Caco-2 (cell line): ENCODE measurements at regions not wholly inside any gene's neighbourhood (a gene's known extent, or its start where the extent isn't known, plus 50 kb on each side); places are given as distances from the start of the nearest gene placed in this dataset.

Experiments used
- BruUV-seq: library from RNA; stranded (reverse); fragments of 400-500 nt; replicated peaks from 2 replicates; lab custom pipeline; 2021; lab: Mats Ljungman, UMichigan
- CTCF ChIA-PET: fragments of 300-600 bp; sonication (Branson Sonifier 250); formaldehyde crosslinking; loops from one replicate; lab custom pipeline; 2022; ENCODE audit warnings: antibody characterized with exemption; lab: Charles Lee
- POLR2A ChIA-PET: fragments of 300-600 bp; sonication (Branson Sonifier 250); formaldehyde crosslinking; loops from one replicate; lab custom pipeline; 2022; ENCODE audit warnings: antibody characterized with exemption; lab: Charles Lee
- DNase-seq, 2 experiments: peaks; one replicate each; pipeline versions ENCODE4 v3.0.0 to v3.0.0-alpha.2; 2020 to 2022
- H3K27me3 ChIP-seq: replicated peaks from 2 replicates; pipeline ENCODE4 v1.6.0; 2011; ENCODE audit warnings: low read length; ENCODE audit not compliant: control insufficient read depth, insufficient read depth
- H3K36me3 ChIP-seq: 2 replicates; pipeline ENCODE4 v1.5.1; 2011; ENCODE audit warnings: low read length; ENCODE audit not compliant: control insufficient read depth, insufficient read depth
- H3K4me1 ChIP-seq: fragments of 250-450 bp; sonication (Bioruptor Pico); 2 replicates; pipeline ENCODE4 v1.5.1; 2020; ENCODE audit warnings: mild to moderate bottlenecking
- H3K4me3 ChIP-seq: 2 replicates; pipeline ENCODE4 v1.5.1; 2011; ENCODE audit warnings: low read depth, mild to moderate bottlenecking, control low read depth, low read length
- H3K9me3 ChIP-seq: fragments of 250-450 bp; sonication (Bioruptor Pico); 2 replicates; pipeline ENCODE4 v1.5.1; 2020; ENCODE audit warnings: mild to moderate bottlenecking, moderate library complexity
- H3K27ac Mint-ChIP-seq: one replicate; pipeline ENCODE4 v1.8.0; 2022; ENCODE audit warnings: mixed read lengths; ENCODE audit not compliant: unreplicated experiment
- H3K27me3 Mint-ChIP-seq: one replicate; pipeline ENCODE4 v1.8.0; 2022; ENCODE audit warnings: mixed read lengths; ENCODE audit not compliant: insufficient read depth, unreplicated experiment
- H3K36me3 Mint-ChIP-seq: one replicate; pipeline ENCODE4 v1.8.0; 2022; ENCODE audit warnings: mild to moderate bottlenecking, mixed read lengths; ENCODE audit not compliant: insufficient read depth, unreplicated experiment
- H3K4me1 Mint-ChIP-seq: one replicate; pipeline ENCODE4 v1.8.0; 2022; ENCODE audit warnings: low read depth, mixed read lengths; ENCODE audit not compliant: unreplicated experiment
- H3K4me3 Mint-ChIP-seq: one replicate; pipeline ENCODE4 v1.8.0; 2022; ENCODE audit warnings: mild to moderate bottlenecking, moderate library complexity, mixed read lengths; ENCODE audit not compliant: unreplicated experiment
- H3K9me3 Mint-ChIP-seq: one replicate; pipeline ENCODE4 v1.8.0; 2022; ENCODE audit warnings: mixed read lengths; ENCODE audit not compliant: unreplicated experiment
- CTCF ChIP-seq, 2 experiments: fragments of 200-600 bp in 1 of 2; IDR thresholded peaks; 1 replicate in 1 of 2; 2 replicates in 1 of 2; pipeline versions ENCODE4 v1.5.1 to v1.8.0; 2011 to 2022; ENCODE audit warnings: antibody characterized with exemption in 1 of 2, control low read depth in 1 of 2, inconsistent platforms in 1 of 2, low read depth in 1 of 2, low read length in 1 of 2, mild to moderate bottlenecking in 1 of 2, moderate library complexity in 1 of 2; ENCODE audit not compliant: insufficient read depth in 1 of 2, severe bottlenecking in 1 of 2, unreplicated experiment in 1 of 2
- intact Hi-C: fragments of 100-400 bp; cut with micrococcal nuclease; formaldehyde crosslinking; loops from one replicate; pipeline ENCODE4 v1.10.0; 2022; ENCODE audit not compliant: unreplicated experiment

DNA sequence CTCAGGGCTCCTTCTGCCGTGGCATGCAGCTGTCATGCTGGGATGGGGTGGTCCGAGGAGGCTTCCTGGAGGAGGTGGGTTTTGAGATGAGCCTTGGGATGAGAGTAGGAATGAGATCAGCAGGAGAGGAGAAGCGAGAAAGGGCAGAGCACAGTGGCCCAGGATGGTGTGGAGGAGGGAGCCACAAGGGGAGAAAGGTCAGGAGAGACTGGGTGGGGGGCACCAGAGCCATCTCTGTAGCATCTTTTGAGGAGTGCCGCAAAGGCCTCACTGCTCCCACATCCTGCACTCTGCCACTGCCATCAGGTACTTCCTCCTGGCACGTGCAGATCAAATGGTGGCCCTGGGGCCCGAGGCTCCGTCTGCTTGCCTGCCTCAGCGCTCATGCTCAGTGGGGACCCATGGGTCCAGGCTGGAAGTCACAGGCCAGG, 150.2 kb downstream of the MACROH2A1 start:
- Mint-ChIP-seq H3K9me3 (peaks cover 16% of the 10 kb centered on the region), H3K27me3 (no peaks in the 10 kb centered on the region), H3K4me3 (no peak overlapping the region), H3K36me3 (no peaks in the 10 kb centered on the region), H3K27ac (no peak overlapping the region), H3K4me1 (peaks cover 11% of the 10 kb centered on the region)
- intact Hi-C loops = no loop called here
- no peak for TF ChIP-seq CTCF (IDR thresholded peaks at IDR 0.05; ENCODE audit: insufficient read depth in 1 of 2, low read depth in 1 of 2, low read length in 1 of 2, severe bottlenecking in 1 of 2, unreplicated experiment in 1 of 2)
- peaks cover 23% of the 10 kb centered on the region; the same call in 1 of the 2 replicates for H3K4me1 ChIP-seq
- H3K27me3 ChIP-seq = no peaks in the 10 kb centered on the region
- no peak overlapping the region for H3K4me3 ChIP-seq
- BruUV-seq = no TSS peak
- DNase-seq = peak in 1 of 2 experiments; percentile 21
- H3K9me3 ChIP-seq = no peaks in the 10 kb centered on the region
- CTCF ChIA-PET = no interaction called here
- POLR2A ChIA-PET = no interaction called here
- no peaks in the 10 kb centered on the region for H3K36me3 ChIP-seq

DNA sequence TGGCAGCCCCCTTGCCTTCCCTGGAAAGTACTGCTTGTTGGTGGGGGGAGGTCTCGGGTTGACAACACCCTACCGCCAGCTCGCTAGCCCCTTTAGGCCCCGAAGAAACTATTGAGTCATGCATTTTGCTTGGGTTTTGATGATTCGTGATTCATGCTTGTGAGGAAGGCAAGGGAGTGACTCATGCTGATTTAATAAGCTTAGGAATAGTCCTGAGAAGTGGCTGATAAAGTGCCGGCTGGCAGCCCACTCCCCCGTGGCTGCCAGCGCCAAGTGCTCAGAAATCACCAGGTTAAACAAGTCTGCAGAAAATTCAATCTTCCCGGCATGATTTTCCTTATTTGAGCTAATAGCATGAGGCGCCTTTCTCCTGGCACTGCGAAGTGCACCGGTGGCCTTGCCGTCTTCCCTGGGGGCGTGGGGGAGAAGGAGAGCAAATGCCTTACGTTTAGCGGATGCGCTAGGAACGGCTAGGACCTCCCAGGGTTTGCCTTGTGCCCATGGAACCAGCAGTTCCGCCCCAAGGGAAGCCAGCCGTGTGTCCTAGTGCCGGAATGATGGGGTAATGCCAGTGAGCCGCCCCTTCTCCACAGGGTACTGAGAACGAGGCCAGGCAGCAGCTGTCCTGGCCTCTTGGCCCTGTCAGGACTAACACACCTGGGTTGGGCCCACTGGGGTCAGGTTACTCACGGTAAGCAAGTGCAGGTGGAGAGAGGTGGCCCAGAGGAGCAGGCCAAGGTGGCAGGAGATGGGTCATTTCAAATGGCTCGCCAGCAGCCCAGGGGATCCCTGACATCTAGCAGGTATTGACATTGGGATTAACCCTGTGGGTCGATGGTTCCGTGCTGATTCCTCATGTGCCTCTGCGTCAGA, 151.9 kb downstream of the MACROH2A1 start:
- Histone ChIP-seq H3K36me3 (no peaks in the 10 kb centered on the region), H3K4me1 (peaks cover 15% of the 10 kb centered on the region; the same call in 1 of the 2 replicates), H3K4me3 (no peak overlapping the region), H3K27me3 (no peaks in the 10 kb centered on the region), H3K9me3 (no peaks in the 10 kb centered on the region)
- Mint-ChIP-seq H3K9me3 (peaks cover 12% of the 10 kb centered on the region), H3K36me3 (no peaks in the 10 kb centered on the region), H3K4me1 (peaks cover 11% of the 10 kb centered on the region), H3K27ac (no peak overlapping the region), H3K4me3 (no peak overlapping the region), H3K27me3 (no peaks in the 10 kb centered on the region)
- ChIA-PET POLR2A (no interaction called here), CTCF (no interaction called here)
- BruUV-seq = no TSS peak
- TF ChIP-seq CTCF (IDR thresholded peaks at IDR 0.05; ENCODE audit: insufficient read depth in 1 of 2, low read depth in 1 of 2, low read length in 1 of 2, severe bottlenecking in 1 of 2, unreplicated experiment in 1 of 2) = no peak
- intact Hi-C loops = no loop called here
- DNase-seq = peak in 1 of 2 experiments; percentile 37

- no TSS peak for BruUV-seq
- Mint-ChIP-seq H3K4me1 (peaks cover 11% of the 10 kb centered on the region), H3K27me3 (no peaks in the 10 kb centered on the region), H3K9me3 (peaks cover 6% of the 10 kb centered on the region), H3K4me3 (no peak overlapping the region), H3K36me3 (no peaks in the 10 kb centered on the region), H3K27ac (no peak overlapping the region)
- POLR2A ChIA-PET = no interaction called here
- no peaks in the 10 kb centered on the region for H3K27me3 ChIP-seq
- H3K9me3 ChIP-seq = no peaks in the 10 kb centered on the region
- CTCF ChIA-PET = no interaction called here
- peaks cover 15% of the 10 kb centered on the region; the same call in 1 of the 2 replicates for H3K4me1 ChIP-seq
- no peaks in the 10 kb centered on the region for H3K36me3 ChIP-seq
- TF ChIP-seq CTCF (IDR thresholded peaks at IDR 0.05; ENCODE audit: insufficient read depth in 1 of 2, low read depth in 1 of 2, low read length in 1 of 2, severe bottlenecking in 1 of 2, unreplicated experiment in 1 of 2) = no peak
- peak in 1 of 2 experiments; percentile 25 for DNase-seq
- intact Hi-C loops = no loop called here
- no peak overlapping the region for H3K4me3 ChIP-seq
These were observed 152.5 kb downstream of the MACROH2A1 start for GRCh38 chr5:135246605-135246922.
